GM11168 (cell line): ENCODE measurements at regions not wholly inside any gene's neighbourhood (a gene's known extent, or its start where the extent isn't known, plus 50 kb on each side); places are given as distances from the start of the nearest gene placed in this dataset.

ENCODE experiments used
- in situ Hi-C: fragments of 300-500 bp; cut with MboI; formaldehyde crosslinking; loops from one replicate; pipeline ENCODE4 v1.12.0; 2022; ENCODE audit warnings: low sequenced_read_pairs; ENCODE audit not compliant: unreplicated experiment

GRCh38 chr10:61163403-61163802, 219.4 kb upstream of the RHOBTB1 start:
- in situ Hi-C loops, result no loop called here

GRCh38 chr10:61160253-61160652, 216.3 kb upstream of the RHOBTB1 start:
- in situ Hi-C loops, result no loop called here

- in situ Hi-C loops, result no loop called here
Observed at GRCh38 chr10:61159253-61159652, 215.3 kb upstream of the RHOBTB1 start.

- in situ Hi-C loops, result no loop called here
Observed at GRCh38 chr10:61157182-61157581, 213.2 kb upstream of the RHOBTB1 start.

GRCh38 chr10:61153771-61154170, 209.8 kb upstream of the RHOBTB1 start:
- in situ Hi-C loops, result no loop called here

GRCh38 chr10:61151059-61151458, 207.1 kb upstream of the RHOBTB1 start:
- in situ Hi-C loops, result no loop called here

GRCh38 chr10:61148451-61148850, 204.5 kb upstream of the RHOBTB1 start:
- in situ Hi-C loops, result loop anchor here (10.0 to 25.0 kb wide), 2 partner anchors 136 to 689 kb away; no protein-coding TSS in a partner anchor

- in situ Hi-C loops, result loop anchor here (10.0 to 25.0 kb wide), 2 partner anchors 142 to 694 kb away; no protein-coding TSS in a partner anchor
Observed at GRCh38 chr10:61142987-61143386, 199.0 kb upstream of the RHOBTB1 start.

GRCh38 chr10:61140765-61141392, 196.9 kb upstream of the RHOBTB1 start:
- in situ Hi-C loops, result loop anchor here (10.0 to 25.0 kb wide), 2 partner anchors 144 to 696 kb away; no protein-coding TSS in a partner anchor

- in situ Hi-C loops, result loop anchor here (25.0 kb wide), 1 partner anchor 698 kb away; no protein-coding TSS in a partner anchor
Observed at GRCh38 chr10:61139592-61139953, 195.6 kb upstream of the RHOBTB1 start.

GRCh38 chr10:61138708-61139591, 195.0 kb upstream of the RHOBTB1 start:
- in situ Hi-C loops, result loop anchor here (25.0 kb wide), 1 partner anchor 698 kb away; no protein-coding TSS in a partner anchor

GRCh38 chr10:61136139-61136538, 192.2 kb upstream of the RHOBTB1 start:
- in situ Hi-C loops, result loop anchor here (25.0 kb wide), 1 partner anchor 701 kb away; no protein-coding TSS in a partner anchor

GRCh38 chr10:61135276-61135721, 191.3 kb upstream of the RHOBTB1 start:
- in situ Hi-C loops, result loop anchor here (25.0 kb wide), 1 partner anchor 702 kb away; no protein-coding TSS in a partner anchor

GRCh38 chr10:61130366-61130765, 186.4 kb upstream of the RHOBTB1 start:
- in situ Hi-C loops, result loop anchor here (25.0 kb wide), 1 partner anchor 707 kb away; no protein-coding TSS in a partner anchor

- in situ Hi-C loops, result loop anchor here (25.0 kb wide), 1 partner anchor 709 kb away; no protein-coding TSS in a partner anchor
Observed at GRCh38 chr10:61128196-61128595, 184.2 kb upstream of the RHOBTB1 start.

GRCh38 chr10:61125560-61126170, 181.7 kb upstream of the RHOBTB1 start:
- in situ Hi-C loops, result loop anchor here (25.0 kb wide), 1 partner anchor 712 kb away; no protein-coding TSS in a partner anchor

- in situ Hi-C loops, result loop anchor here (25.0 kb wide), 1 partner anchor 712 kb away; no protein-coding TSS in a partner anchor
Observed at GRCh38 chr10:61124756-61125530, 181.0 kb upstream of the RHOBTB1 start.

- in situ Hi-C loops, result no loop called here
Observed at GRCh38 chr10:61120805-61121204, 176.8 kb upstream of the RHOBTB1 start.

- in situ Hi-C loops, result no loop called here
Observed at GRCh38 chr10:61119573-61119972, 175.6 kb upstream of the RHOBTB1 start.
